BLaER1 treated with 17β-estradiol and CSF1 and Interleukin-3, amounts not matched to agents 10 nM and 100 nM (cell line): ENCODE measurements at regions not wholly inside any gene's neighbourhood (a gene's known extent, or its start where the extent isn't known, plus 50 kb on each side); places are given as distances from the start of the nearest gene placed in this dataset.

Source experiments
- H3K27ac ChIP-seq, 11 experiments: shearing (Covaris generic); formaldehyde crosslinking; 2 replicates each; pipeline ENCODE4 v1.8.1; 2022
- H3K27me3 ChIP-seq, 11 experiments: shearing (Covaris generic); formaldehyde crosslinking; 2 replicates each; pipeline ENCODE4 v1.8.1; 2022
- H3K36me3 ChIP-seq, 11 experiments: shearing (Covaris generic); formaldehyde crosslinking; 2 replicates each; pipeline ENCODE4 v1.8.1; 2022
- H3K4me1 ChIP-seq, 10 experiments: shearing (Covaris generic); formaldehyde crosslinking; 2 replicates each; pipeline ENCODE4 v1.8.1; 2022
- H3K4me2 ChIP-seq, 11 experiments: shearing (Covaris generic); formaldehyde crosslinking; 2 replicates each; pipeline ENCODE4 v1.8.1; 2022
- H3K4me3 ChIP-seq, 10 experiments: shearing (Covaris generic); formaldehyde crosslinking; 2 replicates each; pipeline ENCODE4 v1.8.1; 2022
- H3K9ac ChIP-seq, 11 experiments: shearing (Covaris generic); formaldehyde crosslinking; 2 replicates each; pipeline ENCODE4 v1.8.1; 2022
- H3K9me3 ChIP-seq, 11 experiments: shearing (Covaris generic); formaldehyde crosslinking; replicated peaks in 1 of 11; 2 replicates each; pipeline ENCODE4 v1.8.1; 2022
- H4K20me1 ChIP-seq, 11 experiments: shearing (Covaris generic); formaldehyde crosslinking; 2 replicates each; pipeline ENCODE4 v1.8.1; 2022
- Cebpa-rat ChIP-seq, 11 experiments: shearing (Covaris generic); IDR thresholded peaks; 2 replicates each; pipeline ENCODE4 v1.8.1; 2022

DNA sequence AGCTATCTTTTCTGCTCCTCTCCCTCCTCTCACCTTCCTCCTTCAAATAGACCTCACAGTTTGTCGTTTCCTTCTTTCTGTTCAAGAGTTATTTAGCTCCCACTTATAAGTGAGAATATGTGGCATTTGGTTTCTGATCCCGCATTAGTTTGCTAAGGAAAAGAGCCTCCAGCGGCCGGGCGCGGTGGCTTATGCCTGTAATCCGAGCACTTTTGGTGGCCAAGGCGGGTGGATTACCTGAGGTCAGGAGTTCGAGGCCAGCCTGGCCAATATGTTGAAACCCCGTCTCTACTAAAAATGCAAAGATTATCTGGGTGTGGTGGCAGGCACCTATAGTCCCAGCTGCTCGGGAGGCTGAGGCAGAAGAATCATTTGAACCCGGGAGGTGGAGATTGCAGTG is 2101.6 kb downstream of the MAT2B start:
- TF ChIP-seq Cebpa-rat (IDR thresholded peaks at IDR 0.05) = no peak
- Histone ChIP-seq H3K9me3 (no peaks in the 10 kb centered on the region), H3K9ac (no peak overlapping the region), H3K27me3 (no peaks in the 10 kb centered on the region), H3K4me1 (no peaks in the 10 kb centered on the region), H3K4me2 (no peak overlapping the region), H4K20me1 (no peaks in the 10 kb centered on the region), H3K36me3 (no peaks in the 10 kb centered on the region), H3K4me3 (no peak overlapping the region), H3K27ac (no peak overlapping the region)

GRCh38 chr5:165609871-165610270 is 2104.5 kb downstream of the MAT2B start:
- Histone ChIP-seq H3K4me1 (no peaks in the 10 kb centered on the region), H3K9me3 (no peaks in the 10 kb centered on the region), H4K20me1 (no peaks in the 10 kb centered on the region), H3K36me3 (no peaks in the 10 kb centered on the region), H3K27me3 (no peaks in the 10 kb centered on the region), H3K4me2 (no peak overlapping the region), H3K27ac (no peak overlapping the region), H3K9ac (no peak overlapping the region), H3K4me3 (no peak overlapping the region)
- no peak for TF ChIP-seq Cebpa-rat (IDR thresholded peaks at IDR 0.05)

DNA sequence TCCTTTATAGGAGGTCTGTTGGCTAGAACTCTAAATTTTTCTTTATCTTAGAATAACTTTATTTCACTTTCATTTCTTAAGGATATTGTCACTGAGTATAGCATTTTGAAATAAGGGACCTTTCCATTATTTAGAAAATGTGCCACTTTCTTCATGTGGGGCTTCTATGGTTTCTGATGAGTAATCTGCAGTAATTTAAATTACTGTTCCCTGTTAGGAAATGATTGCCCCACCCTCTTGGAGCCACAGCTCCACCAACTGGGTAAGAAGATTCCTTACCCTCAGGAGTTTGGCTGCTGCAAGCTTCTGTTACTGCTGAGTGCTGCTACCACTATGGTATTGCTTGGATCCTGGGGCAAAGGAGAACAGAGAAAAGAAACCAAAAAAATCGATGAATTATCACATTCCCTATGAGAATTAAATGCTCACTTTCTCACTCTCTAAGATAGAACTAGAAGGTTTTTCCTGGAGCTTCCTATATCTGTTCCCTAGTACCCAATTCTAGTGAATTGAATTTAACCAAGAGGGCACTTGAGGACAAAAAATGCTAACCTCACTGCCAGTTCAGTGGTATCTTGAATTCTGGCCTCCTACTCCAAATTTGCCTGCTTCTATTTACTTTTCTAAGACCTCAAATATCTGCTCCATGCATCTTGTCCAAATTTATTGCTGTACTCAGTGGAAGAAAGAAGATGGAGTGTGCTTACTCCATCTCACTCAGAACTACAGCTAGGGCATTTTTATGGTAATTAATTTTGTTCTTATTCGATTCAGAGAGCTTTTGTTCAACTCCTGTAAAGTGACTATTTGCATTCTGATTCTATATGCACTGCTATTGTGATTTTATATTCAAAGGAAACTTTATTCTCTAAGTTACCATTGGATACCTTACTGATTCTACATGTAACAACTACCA is 2111.3 kb downstream of the MAT2B start:
- no peak for TF ChIP-seq Cebpa-rat (IDR thresholded peaks at IDR 0.05)
- Histone ChIP-seq H3K9ac (no peak overlapping the region), H3K4me1 (peaks cover 0 to 7% (median 0%) of the 10 kb centered on the region in 10 experiments; a peak in 4 of 20 replicates), H3K36me3 (no peaks in the 10 kb centered on the region), H3K9me3 (peaks cover 0 to 8% (median 3%) of the 10 kb centered on the region in 11 experiments; a peak in 8 of 22 replicates), H3K4me3 (no peak overlapping the region), H3K27me3 (no peaks in the 10 kb centered on the region), H3K4me2 (peak overlapping the region in 1 of 11 experiments; percentile 10; a peak in 1 of 22 replicates), H4K20me1 (no peaks in the 10 kb centered on the region), H3K27ac (no peak overlapping the region)

GRCh38 chr5:165617491-165617890 is 2112.1 kb downstream of the MAT2B start:
- Histone ChIP-seq H3K4me1 (peaks cover 0 to 7% (median 0%) of the 10 kb centered on the region in 10 experiments; a peak in 4 of 20 replicates), H3K4me2 (no peak overlapping the region), H3K9me3 (peaks cover 0 to 15% (median 5%) of the 10 kb centered on the region in 11 experiments; a peak in 9 of 22 replicates), H3K9ac (no peak overlapping the region), H4K20me1 (no peaks in the 10 kb centered on the region), H3K27me3 (no peaks in the 10 kb centered on the region), H3K27ac (no peak overlapping the region), H3K36me3 (no peaks in the 10 kb centered on the region), H3K4me3 (no peak overlapping the region)
- TF ChIP-seq Cebpa-rat (IDR thresholded peaks at IDR 0.05) = no peak

DNA sequence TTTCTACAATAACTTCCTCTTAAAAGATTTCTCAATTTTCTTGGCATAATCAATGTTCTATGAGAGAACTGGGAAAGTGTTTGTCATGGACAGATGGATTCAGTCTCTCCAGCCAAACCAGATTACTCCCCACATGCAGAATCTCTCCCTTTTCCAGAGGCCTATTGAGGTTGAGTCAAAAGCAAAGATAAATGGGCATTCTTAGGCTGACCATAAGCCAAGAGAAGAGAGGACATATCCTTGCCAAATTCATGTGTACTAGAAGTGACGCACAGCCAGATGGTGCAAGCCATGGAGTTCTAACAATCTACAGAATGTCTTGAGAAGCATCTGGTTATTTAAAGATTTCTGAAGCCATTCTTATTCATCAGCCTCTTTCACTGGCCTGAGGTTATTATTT is 2115.0 kb downstream of the MAT2B start:
- no peak for TF ChIP-seq Cebpa-rat (IDR thresholded peaks at IDR 0.05)
- peaks cover 5 to 24% (median 8%) of the 10 kb centered on the region in 10 experiments; a peak in 13 of 20 replicates for H3K4me1 ChIP-seq

DNA sequence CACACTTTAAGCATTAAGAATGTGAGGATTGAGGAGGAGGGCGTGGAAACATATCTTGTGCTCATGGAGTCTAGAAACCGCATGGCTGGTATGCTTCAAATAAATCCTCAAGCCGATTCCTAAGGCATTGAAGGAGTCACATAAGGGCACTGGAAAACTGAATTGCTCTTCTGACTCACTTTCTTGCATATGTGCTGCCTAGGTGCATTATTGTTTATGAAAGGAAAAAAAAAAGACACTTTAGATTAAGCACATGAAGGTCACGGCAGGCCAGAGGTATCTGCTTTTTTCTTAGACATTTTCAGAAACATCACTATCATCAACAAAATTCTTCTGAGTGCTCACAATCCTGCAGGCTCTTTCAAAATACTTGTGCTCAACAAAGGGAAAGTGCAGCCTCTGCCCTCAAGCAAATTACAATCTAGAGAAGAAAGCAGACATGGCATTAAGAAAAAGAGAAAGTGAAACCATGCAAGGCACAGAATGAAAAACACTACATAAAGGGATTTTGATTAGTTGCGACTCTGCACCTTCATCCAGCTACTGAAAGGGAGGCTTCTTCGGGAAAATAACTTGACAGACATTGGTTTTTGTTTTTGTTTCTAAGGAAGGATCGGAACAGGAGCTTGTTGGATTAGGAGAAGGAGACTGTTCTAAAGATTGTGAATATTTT is 2117.6 kb downstream of the MAT2B start:
- no peaks in the 10 kb centered on the region for H3K36me3 ChIP-seq
- no peak for TF ChIP-seq Cebpa-rat (IDR thresholded peaks at IDR 0.05)
- no peak overlapping the region for H3K9ac ChIP-seq
- H3K9me3 ChIP-seq = peaks cover 0 to 16% (median 9%) of the 10 kb centered on the region in 11 experiments; a peak in 9 of 22 replicates
- H4K20me1 ChIP-seq = no peaks in the 10 kb centered on the region
- peaks cover 5 to 16% (median 8%) of the 10 kb centered on the region in 10 experiments; a peak in 13 of 20 replicates for H3K4me1 ChIP-seq
- peak overlapping the region in 10 of 11 experiments; percentile 14 to 55 (median 38); a peak in 16 of 22 replicates for H3K4me2 ChIP-seq
- H3K27ac ChIP-seq = peak overlapping the region in 2 of 11 experiments; percentile 15 to 30; a peak in 3 of 22 replicates
- no peaks in the 10 kb centered on the region for H3K27me3 ChIP-seq
- H3K4me3 ChIP-seq = no peak overlapping the region

More for the DNA sequence above, 2115.0 kb downstream of the MAT2B start:
- Histone ChIP-seq H3K4me3 (no peak overlapping the region), H4K20me1 (no peaks in the 10 kb centered on the region), H3K27me3 (no peaks in the 10 kb centered on the region), H3K4me2 (no peak overlapping the region), H3K27ac (no peak overlapping the region), H3K36me3 (no peaks in the 10 kb centered on the region), H3K9me3 (peaks cover 0 to 16% (median 9%) of the 10 kb centered on the region in 11 experiments; a peak in 9 of 22 replicates), H3K9ac (no peak overlapping the region)

DNA sequence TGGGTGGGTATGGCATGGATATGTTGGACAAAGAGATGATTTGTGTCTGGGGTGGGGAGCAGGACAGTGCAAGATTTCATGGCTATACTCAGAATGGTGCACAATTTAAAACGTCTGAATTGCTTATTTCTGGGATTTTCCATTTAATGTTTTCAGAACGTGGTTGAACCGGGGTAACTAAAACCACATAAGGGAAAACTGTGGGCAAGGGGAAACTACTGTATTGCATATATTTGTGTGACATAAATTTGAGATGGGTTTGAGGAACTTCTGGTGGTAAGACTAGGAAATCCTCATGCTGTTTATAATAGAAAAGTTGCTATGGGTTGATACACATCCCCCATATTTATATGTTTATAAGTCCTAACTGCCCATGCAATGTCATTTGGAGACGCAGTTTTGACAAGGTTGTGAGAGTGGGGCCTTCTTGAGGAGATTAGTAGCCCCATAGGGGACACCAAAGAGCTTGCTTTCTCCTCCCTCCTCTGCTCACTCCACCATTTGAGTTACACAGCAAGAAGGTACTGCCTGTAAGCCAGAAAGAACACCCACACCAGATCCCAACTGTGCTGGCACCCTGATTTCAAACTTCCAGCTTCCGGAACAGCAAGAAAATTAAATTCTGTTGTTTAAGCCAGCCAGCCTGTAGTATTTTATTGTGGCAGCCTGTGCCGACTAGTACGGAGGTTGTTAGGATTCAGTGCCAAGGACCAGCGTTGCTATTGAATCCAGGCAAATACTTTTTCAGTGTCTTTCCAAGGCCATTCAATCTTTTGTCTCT is 2118.9 kb downstream of the MAT2B start:
- no peak for TF ChIP-seq Cebpa-rat (IDR thresholded peaks at IDR 0.05)
- no peak overlapping the region for H3K9ac ChIP-seq

GRCh38 chr5:165626161-165626560 is 2120.7 kb downstream of the MAT2B start:
- no peak for TF ChIP-seq Cebpa-rat (IDR thresholded peaks at IDR 0.05)
- Histone ChIP-seq H4K20me1 (no peaks in the 10 kb centered on the region), H3K9ac (no peak overlapping the region), H3K27ac (no peak overlapping the region), H3K4me3 (no peak overlapping the region), H3K27me3 (no peaks in the 10 kb centered on the region), H3K4me2 (no peak overlapping the region), H3K9me3 (peaks cover 0 to 16% (median 9%) of the 10 kb centered on the region in 11 experiments; a peak in 9 of 22 replicates), H3K4me1 (peaks cover 5 to 20% (median 10%) of the 10 kb centered on the region in 10 experiments; a peak in 14 of 20 replicates), H3K36me3 (no peaks in the 10 kb centered on the region)

More for the DNA sequence above, 2118.9 kb downstream of the MAT2B start:
- Histone ChIP-seq H3K4me2 (peak overlapping the region in 10 of 11 experiments; percentile 0 to 41 (median 28); a peak in 13 of 22 replicates), H4K20me1 (no peaks in the 10 kb centered on the region), H3K36me3 (no peaks in the 10 kb centered on the region), H3K27ac (peak overlapping the region in 1 of 11 experiments; percentile 40; a peak in 1 of 22 replicates), H3K4me3 (no peak overlapping the region), H3K9me3 (peaks cover 0 to 16% (median 9%) of the 10 kb centered on the region in 11 experiments; a peak in 9 of 22 replicates), H3K4me1 (peaks cover 5 to 16% (median 8%) of the 10 kb centered on the region in 10 experiments; a peak in 13 of 20 replicates), H3K27me3 (no peaks in the 10 kb centered on the region)
